Fibroblast of skin of scalp (primary cell): ENCODE measurements at regions not wholly inside any gene's neighbourhood (a gene's known extent, or its start where the extent isn't known, plus 50 kb on each side); places are given as distances from the start of the nearest gene placed in this dataset.

Source experiments
- DNase-seq: peaks from one replicate; pipeline ENCODE4 v3.0.0-alpha.2; 2013

DNA sequence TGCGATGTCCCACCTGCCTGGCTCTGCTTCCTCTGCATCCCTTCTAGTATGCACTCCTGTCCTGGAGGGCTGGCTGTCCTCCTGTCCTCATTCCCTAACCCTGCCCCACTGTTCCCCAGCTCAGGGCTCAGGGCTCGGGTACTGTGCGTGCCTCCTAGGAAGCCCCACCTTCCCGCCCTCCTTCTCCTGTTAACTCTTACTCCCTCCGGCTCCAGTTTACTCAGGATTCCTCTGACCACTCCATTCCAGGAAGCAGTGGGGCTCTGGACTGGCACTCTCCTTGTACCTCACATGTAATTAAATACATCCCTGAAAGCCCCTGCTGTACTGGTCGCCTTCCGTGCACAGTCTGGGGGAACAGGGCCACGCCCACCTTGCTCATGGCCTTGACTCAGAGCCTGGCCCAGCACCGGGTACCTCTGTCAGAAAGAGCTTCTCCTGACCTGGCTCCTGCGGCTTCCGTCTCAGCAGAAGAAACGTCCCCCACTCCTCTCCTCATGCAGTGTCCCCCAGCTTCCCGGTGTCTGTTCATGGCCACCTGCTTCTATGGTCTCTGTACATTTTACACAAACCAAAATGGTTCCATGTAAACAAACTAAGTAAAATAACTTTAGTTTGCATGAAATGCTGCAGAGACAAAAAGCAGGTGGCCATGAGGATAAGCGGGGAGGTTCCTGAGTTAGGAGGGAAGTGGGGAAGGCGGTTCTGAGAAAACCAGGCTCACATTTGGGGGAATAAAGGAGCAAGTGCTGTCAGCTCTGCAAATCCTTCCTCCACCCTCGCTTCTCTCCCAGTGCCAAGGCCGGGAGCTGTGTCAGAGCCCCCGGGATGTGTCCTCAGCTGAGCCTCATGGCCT is 445.9 kb downstream of the BRD1 start:
- no peak for DNase-seq

DNA sequence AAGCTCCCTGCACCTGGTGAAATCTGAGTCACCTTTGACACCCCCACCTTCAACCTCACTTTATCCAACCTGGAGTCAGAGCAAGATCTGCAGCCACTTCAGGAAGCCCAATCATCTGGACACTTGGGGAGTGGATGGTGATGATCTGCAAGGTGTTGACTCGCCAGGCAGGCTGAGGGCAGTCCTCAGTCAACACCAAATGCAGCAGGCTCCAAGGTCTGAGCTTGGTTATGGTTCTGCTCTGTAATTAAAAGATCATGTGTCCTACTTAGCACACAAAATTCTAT is 446.9 kb downstream of the BRD1 start:
- DNase-seq = no peak

- no peak for DNase-seq
Measured at GRCh38 chr22:49380095-49380827, 447.4 kb downstream of the BRD1 start.

GRCh38 chr22:49377306-49377705 is 450.4 kb downstream of the BRD1 start:
- no peak for DNase-seq

DNA sequence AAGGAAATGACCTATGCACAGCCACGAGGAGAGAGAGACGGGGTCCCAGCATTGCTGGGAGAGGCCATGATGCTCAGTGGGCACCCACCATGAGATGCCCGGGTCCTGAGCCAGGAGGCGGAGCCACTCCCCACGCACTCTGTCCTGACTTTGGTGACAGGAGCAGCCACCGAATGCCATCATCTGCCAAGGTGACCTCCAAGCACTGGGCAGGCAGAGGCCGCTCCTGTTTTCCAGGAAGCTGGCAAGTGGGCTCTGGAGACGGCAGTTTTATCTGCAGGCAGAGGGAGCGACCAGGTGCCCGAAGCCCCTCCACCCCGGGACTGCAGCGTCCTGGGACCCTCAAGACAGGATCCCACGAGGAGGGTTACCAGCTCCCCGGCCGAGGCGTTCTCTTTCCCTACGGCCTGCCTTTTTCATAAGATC is 453.9 kb downstream of the BRD1 start:
- DNase-seq = no peak

DNA sequence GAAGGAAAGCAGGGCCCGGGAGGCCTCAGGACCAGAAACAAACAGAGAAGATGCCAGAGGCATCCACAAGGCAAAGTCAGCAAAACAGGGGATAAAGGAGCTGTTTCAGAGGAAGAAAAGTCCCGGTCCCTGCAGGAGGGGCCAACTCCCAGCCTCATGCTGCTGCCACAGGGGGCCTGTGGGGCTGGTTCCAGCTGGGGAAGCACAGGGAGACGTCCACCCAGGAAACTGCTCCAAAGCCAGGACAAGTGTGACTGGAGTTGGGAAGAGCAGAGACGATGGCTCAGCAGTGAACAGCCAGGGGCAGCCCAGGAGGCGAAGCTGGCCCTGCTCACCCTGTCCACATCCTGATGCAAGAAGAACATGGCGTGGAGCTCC is 454.4 kb downstream of the BRD1 start:
- DNase-seq = no peak

- DNase-seq = peak; percentile 76
Measured at GRCh38 chr22:49372530-49373288, 455.0 kb downstream of the BRD1 start.

DNA sequence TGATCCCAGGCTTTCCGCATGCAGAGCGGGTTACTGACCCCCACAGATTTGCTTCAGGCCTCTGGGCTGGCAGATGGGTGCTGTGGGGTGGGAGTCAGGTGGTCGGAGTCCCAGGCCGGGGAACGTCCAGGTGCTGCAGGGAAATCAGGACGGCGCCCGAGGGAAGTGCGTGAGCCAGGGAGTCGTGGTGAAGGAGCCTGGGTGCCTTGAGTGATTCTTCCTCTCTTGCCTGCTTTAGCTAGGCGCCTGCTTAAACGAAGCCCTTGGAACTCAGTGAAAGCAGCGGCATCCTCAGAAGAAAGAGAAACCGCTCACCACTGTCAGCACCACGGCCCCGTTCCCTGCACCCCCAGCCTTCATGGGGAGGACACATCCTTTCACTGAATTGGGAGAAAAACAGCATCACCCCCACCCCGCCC is 455.6 kb downstream of the BRD1 start:
- no peak for DNase-seq

DNA sequence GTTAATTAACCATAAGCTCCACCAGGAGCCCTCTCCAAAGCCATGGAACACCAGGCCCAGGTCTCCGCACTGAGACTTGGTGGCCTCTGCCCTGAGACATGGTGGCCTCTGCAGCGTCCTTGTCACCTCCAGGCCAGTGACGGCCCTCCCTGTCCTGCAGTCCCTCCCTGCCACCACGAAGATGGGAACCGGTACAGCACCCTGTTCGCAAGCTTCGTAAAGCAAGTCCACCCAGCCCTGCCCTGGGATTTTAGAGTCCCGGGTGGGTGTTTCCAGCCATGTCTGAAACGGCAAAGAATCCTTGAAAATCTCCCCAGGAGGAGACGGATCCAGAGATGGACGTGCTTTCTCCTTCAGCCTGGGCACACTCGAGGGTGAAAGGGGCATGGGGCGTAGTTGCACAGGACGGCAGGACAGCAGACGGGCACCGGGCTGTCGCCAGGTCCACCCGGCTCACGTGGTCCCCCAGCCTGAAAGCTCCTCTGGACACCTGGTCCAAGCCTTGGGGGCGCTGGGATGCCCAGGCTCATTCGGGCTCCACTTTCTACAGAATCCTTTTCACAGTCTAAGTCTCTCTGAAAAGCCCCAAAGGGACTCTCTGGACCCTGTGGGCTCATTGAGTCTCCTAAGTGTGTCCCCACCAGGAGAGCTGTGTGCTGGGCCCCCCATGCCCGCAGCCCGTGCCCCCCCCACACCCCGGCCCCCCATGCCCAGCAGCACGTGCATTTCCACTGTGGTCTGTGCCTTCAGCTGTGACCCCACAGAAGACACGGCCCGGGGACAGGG is 456.2 kb downstream of the BRD1 start:
- DNase-seq = no peak

GRCh38 chr22:49370627-49371301 is 456.9 kb downstream of the BRD1 start:
- no peak for DNase-seq

- no peak for DNase-seq
Measured at GRCh38 chr22:49369726-49370626, 457.7 kb downstream of the BRD1 start.

DNA sequence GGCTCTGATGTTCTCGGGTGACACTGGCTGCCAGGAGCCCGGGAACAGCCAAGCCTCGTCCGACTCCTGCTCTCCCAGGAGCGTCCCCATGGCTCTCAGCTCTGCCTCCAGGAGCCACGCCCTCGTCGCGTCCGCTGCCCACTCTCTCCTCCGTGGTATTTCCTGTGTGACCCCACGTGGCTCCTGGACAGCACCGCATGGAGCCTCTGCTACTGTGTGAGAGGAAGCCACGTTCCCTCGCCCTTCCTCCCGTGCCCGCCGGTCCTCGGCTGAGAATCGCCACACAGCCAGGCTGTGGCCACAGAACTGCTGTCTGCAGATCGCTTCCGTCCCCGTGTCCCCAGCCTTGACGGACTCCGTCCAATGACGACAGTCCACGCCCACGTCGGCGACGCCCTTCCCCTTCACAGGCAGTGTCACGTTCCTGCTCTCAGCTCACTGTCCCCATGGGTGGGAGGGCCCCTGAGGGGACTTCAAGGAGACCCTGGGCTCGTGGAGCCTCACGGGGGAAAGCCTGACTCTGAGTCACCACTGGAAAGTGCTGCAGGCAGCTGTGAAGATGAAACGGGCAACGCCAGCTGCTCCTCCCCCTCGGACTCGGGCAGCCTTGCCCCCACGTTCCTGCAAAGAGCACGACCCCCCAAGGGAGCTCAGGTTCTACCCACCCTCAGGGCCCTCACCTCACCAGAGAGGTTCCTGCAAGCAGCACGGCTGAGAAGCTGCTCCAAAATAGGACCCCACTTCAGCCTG is 458.5 kb downstream of the BRD1 start:
- no peak for DNase-seq

DNA sequence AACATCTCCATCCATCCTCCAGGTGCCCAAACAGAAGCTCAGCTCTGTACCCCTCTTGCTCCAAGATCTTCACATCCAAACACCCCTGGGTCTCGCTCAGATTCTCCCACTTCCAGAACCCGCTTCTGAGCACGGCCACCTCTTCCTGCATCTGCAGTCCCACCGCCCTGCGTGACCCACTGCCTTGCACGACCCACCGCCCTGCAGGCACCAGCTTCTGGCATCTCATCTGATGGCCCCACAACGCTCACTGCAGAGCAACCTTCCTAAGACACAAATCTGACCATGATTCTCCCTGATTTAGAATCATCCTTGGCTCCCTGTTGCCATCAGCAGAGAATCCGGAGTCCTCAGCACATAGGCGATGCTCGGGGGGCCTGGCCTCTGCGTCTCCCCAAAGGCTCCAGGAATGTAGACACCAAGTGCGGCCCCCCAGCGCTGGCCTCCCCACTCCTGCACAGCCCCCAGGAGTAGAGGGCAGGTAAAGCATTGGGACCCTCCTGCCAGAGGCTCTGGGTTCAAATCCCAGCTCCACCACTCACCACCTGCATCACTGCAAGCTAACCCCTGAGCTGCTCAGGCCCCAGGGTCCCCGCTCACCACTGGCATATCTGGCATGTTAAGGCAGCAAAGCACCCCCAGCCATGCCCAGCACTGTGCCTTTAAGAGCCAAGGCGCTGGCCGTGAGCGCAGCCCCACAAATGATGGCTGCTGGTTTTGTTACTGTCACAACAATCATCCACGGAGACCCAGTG is 459.3 kb downstream of the BRD1 start:
- no peak for DNase-seq

DNA sequence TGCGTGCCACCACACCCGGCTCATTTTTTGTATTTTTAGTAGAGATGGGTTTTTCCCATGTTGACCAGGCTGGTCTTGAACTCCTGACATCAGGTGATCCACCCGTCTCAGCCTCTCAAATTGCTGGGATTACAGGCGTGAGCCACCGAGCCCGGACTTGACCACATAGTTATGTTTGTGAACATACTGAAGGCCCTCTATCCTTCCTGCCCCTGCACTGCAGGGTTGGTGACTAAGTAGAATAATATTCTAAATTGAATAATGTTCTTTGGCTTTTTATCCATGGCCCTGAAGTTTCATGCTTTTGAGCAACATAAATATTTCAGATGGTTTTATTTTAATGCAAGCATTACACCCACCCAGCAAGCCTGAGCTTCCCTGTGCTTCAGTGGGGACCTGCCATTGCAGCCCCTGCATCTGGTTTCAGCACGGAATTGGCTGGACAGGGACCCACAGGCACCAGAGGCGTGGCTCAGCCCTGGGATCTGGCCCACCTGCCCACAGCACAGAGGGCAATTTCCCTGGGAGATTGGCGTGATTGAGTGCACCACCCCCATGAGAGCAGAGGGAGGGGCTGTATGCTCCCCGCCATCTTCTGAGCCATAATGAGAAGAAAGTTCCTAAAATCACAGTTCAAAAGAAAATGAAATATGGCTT is 460.5 kb downstream of the BRD1 start:
- peak; percentile 79 for DNase-seq

DNA sequence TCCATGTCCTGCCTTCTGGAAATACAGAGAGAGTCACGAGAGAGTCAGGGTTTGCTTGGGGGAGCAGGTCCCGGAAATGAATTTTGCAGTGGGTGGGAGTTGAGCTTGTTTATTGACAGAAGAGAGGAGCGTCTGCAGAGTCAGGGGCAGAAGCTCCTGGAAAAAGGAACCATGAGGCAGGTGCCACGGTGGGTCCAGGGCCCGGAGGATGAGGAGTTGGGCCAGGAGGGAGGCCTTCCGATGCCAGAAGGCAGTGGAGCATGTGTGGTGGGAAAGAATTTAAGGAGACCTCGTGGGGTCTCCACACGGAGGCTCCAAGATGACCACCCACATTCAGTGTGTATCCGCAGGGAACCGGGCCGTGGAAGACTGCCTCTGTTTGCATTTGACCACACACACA is 461.2 kb downstream of the BRD1 start:
- DNase-seq = no peak

DNA sequence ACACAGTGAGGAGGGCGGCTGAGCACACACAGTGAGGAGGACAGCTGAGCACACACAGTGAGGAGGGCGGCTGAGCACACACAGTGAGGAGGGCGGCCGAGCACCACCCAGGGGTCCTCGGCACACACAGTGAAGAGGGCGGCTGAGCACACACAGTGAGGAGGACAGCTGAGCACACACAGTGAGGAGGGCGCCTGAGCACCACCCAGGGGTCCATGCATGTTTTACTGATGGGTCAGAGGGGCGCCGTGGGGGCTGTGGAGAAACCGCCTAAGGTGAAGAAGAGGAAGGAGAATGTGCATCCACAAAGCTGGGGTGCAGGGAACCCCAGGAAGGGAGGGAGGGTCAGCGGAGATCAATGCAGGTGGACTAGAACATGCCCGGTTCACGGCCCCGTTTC is 461.8 kb downstream of the BRD1 start:
- DNase-seq = no peak

- no peak for DNase-seq
Measured at GRCh38 chr22:49365191-49365837, 462.4 kb downstream of the BRD1 start.

GRCh38 chr22:49364398-49364797 is 463.3 kb downstream of the BRD1 start:
- no peak for DNase-seq
